Right lobe of liver (tissue), 6 donors: ENCODE measurements at regions not wholly inside any gene's neighbourhood (a gene's known extent, or its start where the extent isn't known, plus 50 kb on each side); places are given as distances from the start of the nearest gene placed in this dataset.

Experiments
- ATAC-seq, 4 donors: fragments of 200-7000 bp; cut with Tn5 transposase; one replicate each; pipeline ENCODE4 v1.9.1; 2020; ENCODE audit warnings: mild to moderate bottlenecking in 4 of 4, moderate library complexity in 4 of 4
- DNase-seq, 3 donors: peaks; one replicate each; pipeline ENCODE4 v3.0.0-alpha.2; 2020
- H3K27ac ChIP-seq, 3 donors: fragments of 200-600 bp; one replicate each; pipeline ENCODE4 v1.8.0; 2022
- H3K27me3 ChIP-seq, 2 donors: fragments of 200-600 bp; one replicate each; pipeline ENCODE4 v1.8.0; 2022
- H3K36me3 ChIP-seq, 4 donors: fragments of 200-600 bp; sonication (generic) in 1 of 4; one replicate each; pipeline versions ENCODE4 v1.5.1 to v1.8.0; 2017 to 2022; ENCODE audit warnings: control low read depth in 1 of 4
- H3K4me1 ChIP-seq, 4 donors: fragments of 200-600 bp; sonication (generic) in 1 of 4; one replicate each; pipeline versions ENCODE4 v1.5.1 to v1.8.0; 2017 to 2022; ENCODE audit warnings: control low read depth in 1 of 4
- H3K4me3 ChIP-seq, 3 donors: fragments of 200-600 bp; one replicate each; pipeline ENCODE4 v1.8.0; 2022
- H3K9me3 ChIP-seq, 4 donors: fragments of 200-600 bp; sonication (generic) in 1 of 4; one replicate each; pipeline versions ENCODE4 v1.5.1 to v1.8.0; 2017 to 2022; ENCODE audit warnings: control low read depth in 1 of 4
- CTCF ChIP-seq, 4 donors: fragments of 200-600 bp in 3 of 4; fragments of 450-650 bp in 1 of 4; IDR thresholded peaks; one replicate each; pipeline versions ENCODE4 v1.5.1 to v1.8.0; 2016 to 2022; ENCODE audit warnings: antibody characterized with exemption in 4 of 4, mild to moderate bottlenecking in 2 of 4
- POLR2A ChIP-seq: fragments of 450-650 bp; IDR thresholded peaks from one replicate; pipeline ENCODE4 v1.6.1; 2017; ENCODE audit warnings: antibody characterized with exemption, mild to moderate bottlenecking
- WGBS: methylation state at CpG from one replicate; pipeline ENCODE4 v1.1.6; 2018; ENCODE audit warnings: low coverage, low lambda C conversion rate; ENCODE audit not compliant: insufficient coverage; ENCODE audit errors: missing lambda C conversion rate; 5-methylcytosine and 5-hydroxymethylcytosine counted together
- intact Hi-C, 2 donors: fragments of 100-400 bp; cut with DNase I; formaldehyde crosslinking; loops; one replicate each; pipeline versions ENCODE4 v1.11.2 to v1.14.1; 2022
- donor health status: DM: no; HTN: yes; CAD: no.
- donor health status: DM: no; HTN: no; CAD: no.
- donor health status: DM: no; HTN: no; CAD: no.
- donor health status: DM: no; HTN: yes; CAD: no.
- donor health status: DM: no; HTN: yes; CAD: no.

- Histone ChIP-seq H3K4me1 (no peaks in the 10 kb centered on the region), H3K27me3 (no peaks in the 10 kb centered on the region), H3K9me3 (no peaks in the 10 kb centered on the region), H3K4me3 (no peak overlapping the region), H3K36me3 (no peaks in the 10 kb centered on the region), H3K27ac (no peak overlapping the region)
- intact Hi-C loops, result no loop called here
- TF ChIP-seq POLR2A (no peak), CTCF (IDR thresholded peaks at IDR 0.05) (no peak)
- DNase-seq (no peak), ATAC-seq (no peak)
- 49% methylated on average over 2 of the region's 2 CpGs for WGBS
Observed at GRCh38 chr6:51107769-51108203, 289.1 kb downstream of the TFAP2B start.

GRCh38 chr6:51108563-51109234 is 290.0 kb downstream of the TFAP2B start:
- intact Hi-C loops, result no loop called here
- ATAC-seq, result no peak
- no peak for TF ChIP-seq CTCF (IDR thresholded peaks at IDR 0.05)
- no peak for TF ChIP-seq POLR2A
- Histone ChIP-seq H3K27ac (no peak overlapping the region), H3K9me3 (no peaks in the 10 kb centered on the region), H3K4me3 (no peak overlapping the region), H3K27me3 (no peaks in the 10 kb centered on the region), H3K36me3 (no peaks in the 10 kb centered on the region), H3K4me1 (no peaks in the 10 kb centered on the region)
- 87% methylated on average over 4 of the region's 4 CpGs for WGBS
- no peak for DNase-seq

- intact Hi-C loops, result no loop called here
- H3K27me3 ChIP-seq, result no peaks in the 10 kb centered on the region
- H3K4me1 ChIP-seq, result no peaks in the 10 kb centered on the region
- DNase-seq, result no peak
- ATAC-seq, result no peak
- H3K4me3 ChIP-seq, result no peak overlapping the region
- no peaks in the 10 kb centered on the region for H3K9me3 ChIP-seq
- no peak for TF ChIP-seq POLR2A
- no peak for TF ChIP-seq CTCF (IDR thresholded peaks at IDR 0.05)
- no peak overlapping the region for H3K27ac ChIP-seq
- no peaks in the 10 kb centered on the region for H3K36me3 ChIP-seq
- 71% methylated on average over 4 of the region's 5 CpGs for WGBS
Observed at GRCh38 chr6:51112731-51113130, 294.1 kb downstream of the TFAP2B start.

GRCh38 chr6:51116723-51117122 is 298.1 kb downstream of the TFAP2B start:
- 54% methylated on average over 3 of the region's 3 CpGs for WGBS
- H3K27ac ChIP-seq, result no peak overlapping the region
- intact Hi-C loops, result no loop called here
- H3K27me3 ChIP-seq, result no peaks in the 10 kb centered on the region
- no peak overlapping the region for H3K4me3 ChIP-seq
- TF ChIP-seq CTCF (IDR thresholded peaks at IDR 0.05) (no peak), POLR2A (no peak)
- ATAC-seq, result no peak
- no peak for DNase-seq
- H3K9me3 ChIP-seq, result no peaks in the 10 kb centered on the region
- H3K4me1 ChIP-seq, result no peaks in the 10 kb centered on the region
- no peaks in the 10 kb centered on the region for H3K36me3 ChIP-seq
